ENCODE measurements at regions not wholly inside any gene's neighbourhood (a gene's known extent, or its start where the extent isn't known, plus 50 kb on each side); places are given as distances from the start of the nearest gene placed in this dataset.
"Not testable (repeated sequence)": the region's sequence is repeated elsewhere in the genome, so short reads cannot be mapped to it uniquely, and the experiment has no call there.

- Mint-ChIP-seq H3K9me3 (peaks cover 20% of the 10 kb centered on the region), H3K27me3 (ENCODE audit: low read depth) (no peaks in the 10 kb centered on the region), H3K4me3 (no peak overlapping the region), H3K36me3 (peaks cover 4% of the 10 kb centered on the region), H3K4me1 (peaks cover 16% of the 10 kb centered on the region), H3K27ac (no peak overlapping the region; the same call in 1 of the 2 replicates)
- ATAC-seq (0 out of 2 replicates have a peak, but pooled peaks have one; percentile 34), DNase-seq (ENCODE audit: low spot score) (no peak)
- ChIA-PET POLR2A (no interaction called here), CTCF (no interaction called here)
- TF ChIP-seq TEAD4 (CRISPR knock-in tag; IDR thresholded peaks at IDR 0.05): no peak
- no peak for TF ChIP-seq JAZF1 (CRISPR knock-in tag; IDR thresholded peaks at IDR 0.05)
- TF ChIP-seq, protein P1, sequence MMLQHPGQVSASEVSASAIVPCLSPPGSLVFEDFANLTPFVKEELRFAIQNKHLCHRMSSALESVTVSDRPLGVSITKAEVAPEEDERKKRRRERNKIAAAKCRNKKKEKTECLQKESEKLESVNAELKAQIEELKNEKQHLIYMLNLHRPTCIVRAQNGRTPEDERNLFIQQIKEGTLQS (CRISPR knock-in tag; conservative IDR thresholded peaks at IDR 0.05): no peak
Measured at GRCh38 chr20:6663104-6663503, 104.4 kb upstream of the BMP2 start.

- Mint-ChIP-seq H3K4me3 (no peak overlapping the region), H3K36me3 (peaks cover 4% of the 10 kb centered on the region), H3K4me1 (peaks cover 16% of the 10 kb centered on the region), H3K27me3 (ENCODE audit: low read depth) (no peaks in the 10 kb centered on the region), H3K9me3 (peaks cover 20% of the 10 kb centered on the region), H3K27ac (no peak overlapping the region)
- ATAC-seq (no peak), DNase-seq (ENCODE audit: low spot score) (no peak)
- ChIA-PET CTCF (no interaction called here), POLR2A (interaction anchor here (0.8 kb wide), 1 partner anchor 11 kb away, joined by 3 read pairs; no protein-coding TSS in a partner anchor)
- TF ChIP-seq, protein P2, sequence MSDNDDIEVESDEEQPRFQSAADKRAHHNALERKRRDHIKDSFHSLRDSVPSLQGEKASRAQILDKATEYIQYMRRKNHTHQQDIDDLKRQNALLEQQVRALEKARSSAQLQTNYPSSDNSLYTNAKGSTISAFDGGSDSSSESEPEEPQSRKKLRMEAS (CRISPR knock-in tag; IDR thresholded peaks at IDR 0.05): no peak
- no peak for TF ChIP-seq JAZF1 (CRISPR knock-in tag; IDR thresholded peaks at IDR 0.05)
- TF ChIP-seq, protein P3, sequence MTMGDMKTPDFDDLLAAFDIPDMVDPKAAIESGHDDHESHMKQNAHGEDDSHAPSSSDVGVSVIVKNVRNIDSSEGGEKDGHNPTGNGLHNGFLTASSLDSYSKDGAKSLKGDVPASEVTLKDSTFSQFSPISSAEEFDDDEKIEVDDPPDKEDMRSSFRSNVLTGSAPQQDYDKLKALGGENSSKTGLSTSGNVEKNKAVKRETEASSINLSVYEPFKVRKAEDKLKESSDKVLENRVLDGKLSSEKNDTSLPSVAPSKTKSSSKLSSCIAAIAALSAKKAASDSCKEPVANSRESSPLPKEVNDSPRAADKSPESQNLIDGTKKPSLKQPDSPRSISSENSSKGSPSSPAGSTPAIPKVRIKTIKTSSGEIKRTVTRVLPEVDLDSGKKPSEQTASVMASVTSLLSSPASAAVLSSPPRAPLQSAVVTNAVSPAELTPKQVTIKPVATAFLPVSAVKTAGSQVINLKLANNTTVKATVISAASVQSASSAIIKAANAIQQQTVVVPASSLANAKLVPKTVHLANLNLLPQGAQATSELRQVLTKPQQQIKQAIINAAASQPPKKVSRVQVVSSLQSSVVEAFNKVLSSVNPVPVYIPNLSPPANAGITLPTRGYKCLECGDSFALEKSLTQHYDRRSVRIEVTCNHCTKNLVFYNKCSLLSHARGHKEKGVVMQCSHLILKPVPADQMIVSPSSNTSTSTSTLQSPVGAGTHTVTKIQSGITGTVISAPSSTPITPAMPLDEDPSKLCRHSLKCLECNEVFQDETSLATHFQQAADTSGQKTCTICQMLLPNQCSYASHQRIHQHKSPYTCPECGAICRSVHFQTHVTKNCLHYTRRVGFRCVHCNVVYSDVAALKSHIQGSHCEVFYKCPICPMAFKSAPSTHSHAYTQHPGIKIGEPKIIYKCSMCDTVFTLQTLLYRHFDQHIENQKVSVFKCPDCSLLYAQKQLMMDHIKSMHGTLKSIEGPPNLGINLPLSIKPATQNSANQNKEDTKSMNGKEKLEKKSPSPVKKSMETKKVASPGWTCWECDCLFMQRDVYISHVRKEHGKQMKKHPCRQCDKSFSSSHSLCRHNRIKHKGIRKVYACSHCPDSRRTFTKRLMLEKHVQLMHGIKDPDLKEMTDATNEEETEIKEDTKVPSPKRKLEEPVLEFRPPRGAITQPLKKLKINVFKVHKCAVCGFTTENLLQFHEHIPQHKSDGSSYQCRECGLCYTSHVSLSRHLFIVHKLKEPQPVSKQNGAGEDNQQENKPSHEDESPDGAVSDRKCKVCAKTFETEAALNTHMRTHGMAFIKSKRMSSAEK (CRISPR knock-in tag; IDR thresholded peaks at IDR 0.05; ENCODE audit: borderline replicate concordance): no peak
- TF ChIP-seq, protein P4, sequence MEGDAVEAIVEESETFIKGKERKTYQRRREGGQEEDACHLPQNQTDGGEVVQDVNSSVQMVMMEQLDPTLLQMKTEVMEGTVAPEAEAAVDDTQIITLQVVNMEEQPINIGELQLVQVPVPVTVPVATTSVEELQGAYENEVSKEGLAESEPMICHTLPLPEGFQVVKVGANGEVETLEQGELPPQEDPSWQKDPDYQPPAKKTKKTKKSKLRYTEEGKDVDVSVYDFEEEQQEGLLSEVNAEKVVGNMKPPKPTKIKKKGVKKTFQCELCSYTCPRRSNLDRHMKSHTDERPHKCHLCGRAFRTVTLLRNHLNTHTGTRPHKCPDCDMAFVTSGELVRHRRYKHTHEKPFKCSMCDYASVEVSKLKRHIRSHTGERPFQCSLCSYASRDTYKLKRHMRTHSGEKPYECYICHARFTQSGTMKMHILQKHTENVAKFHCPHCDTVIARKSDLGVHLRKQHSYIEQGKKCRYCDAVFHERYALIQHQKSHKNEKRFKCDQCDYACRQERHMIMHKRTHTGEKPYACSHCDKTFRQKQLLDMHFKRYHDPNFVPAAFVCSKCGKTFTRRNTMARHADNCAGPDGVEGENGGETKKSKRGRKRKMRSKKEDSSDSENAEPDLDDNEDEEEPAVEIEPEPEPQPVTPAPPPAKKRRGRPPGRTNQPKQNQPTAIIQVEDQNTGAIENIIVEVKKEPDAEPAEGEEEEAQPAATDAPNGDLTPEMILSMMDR (IDR thresholded peaks at IDR 0.05): no peak
- TF ChIP-seq RELA (CRISPR knock-in tag; IDR thresholded peaks at IDR 0.05; ENCODE audit: borderline replicate concordance): no peak
- TF ChIP-seq USF1 (CRISPR knock-in tag; IDR thresholded peaks at IDR 0.05): no peak
- TF ChIP-seq, protein P5, sequence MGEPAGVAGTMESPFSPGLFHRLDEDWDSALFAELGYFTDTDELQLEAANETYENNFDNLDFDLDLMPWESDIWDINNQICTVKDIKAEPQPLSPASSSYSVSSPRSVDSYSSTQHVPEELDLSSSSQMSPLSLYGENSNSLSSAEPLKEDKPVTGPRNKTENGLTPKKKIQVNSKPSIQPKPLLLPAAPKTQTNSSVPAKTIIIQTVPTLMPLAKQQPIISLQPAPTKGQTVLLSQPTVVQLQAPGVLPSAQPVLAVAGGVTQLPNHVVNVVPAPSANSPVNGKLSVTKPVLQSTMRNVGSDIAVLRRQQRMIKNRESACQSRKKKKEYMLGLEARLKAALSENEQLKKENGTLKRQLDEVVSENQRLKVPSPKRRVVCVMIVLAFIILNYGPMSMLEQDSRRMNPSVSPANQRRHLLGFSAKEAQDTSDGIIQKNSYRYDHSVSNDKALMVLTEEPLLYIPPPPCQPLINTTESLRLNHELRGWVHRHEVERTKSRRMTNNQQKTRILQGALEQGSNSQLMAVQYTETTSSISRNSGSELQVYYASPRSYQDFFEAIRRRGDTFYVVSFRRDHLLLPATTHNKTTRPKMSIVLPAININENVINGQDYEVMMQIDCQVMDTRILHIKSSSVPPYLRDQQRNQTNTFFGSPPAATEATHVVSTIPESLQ (CRISPR knock-in tag; IDR thresholded peaks at IDR 0.05): no peak
Measured at GRCh38 chr20:6662309-6662708, 105.2 kb upstream of the BMP2 start.

- DNase-seq (ENCODE audit: low spot score): no peak
- Mint-ChIP-seq H3K27ac (no peak overlapping the region), H3K9me3 (peaks cover 20% of the 10 kb centered on the region), H3K27me3 (ENCODE audit: low read depth) (no peaks in the 10 kb centered on the region), H3K4me3 (no peak overlapping the region), H3K36me3 (peaks cover 4% of the 10 kb centered on the region), H3K4me1 (peaks cover 16% of the 10 kb centered on the region)
- ChIA-PET CTCF (interaction anchor here (1.3 kb wide), 1 partner anchor 77 kb away, joined by 3 read pairs; no protein-coding TSS in a partner anchor), POLR2A (no interaction called here)
- no peak for TF ChIP-seq IRF1 (CRISPR knock-in tag; IDR thresholded peaks at IDR 0.05)
- TF ChIP-seq GABPB1 (CRISPR knock-in tag; IDR thresholded peaks at IDR 0.05): no peak
- TF ChIP-seq TEAD1 (CRISPR knock-in tag; IDR thresholded peaks at IDR 0.05): no peak
- TF ChIP-seq, protein P6, sequence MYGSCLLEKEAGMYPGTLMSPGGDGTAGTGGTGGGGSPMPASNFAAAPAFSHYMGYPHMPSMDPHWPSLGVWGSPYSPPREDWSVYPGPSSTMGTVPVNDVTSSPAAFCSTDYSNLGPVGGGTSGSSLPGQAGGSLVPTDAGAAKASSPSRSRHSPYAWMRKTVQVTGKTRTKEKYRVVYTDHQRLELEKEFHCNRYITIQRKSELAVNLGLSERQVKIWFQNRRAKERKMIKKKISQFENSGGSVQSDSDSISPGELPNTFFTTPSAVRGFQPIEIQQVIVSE (CRISPR knock-in tag; IDR thresholded peaks at IDR 0.05; ENCODE audit: borderline replicate concordance): no peak
- ATAC-seq: no peak
Measured at GRCh38 chr20:6660441-6660840, 107.0 kb upstream of the BMP2 start.

GRCh38 chr20:6658909-6659308 lies 108.6 kb upstream of the BMP2 start:
- ATAC-seq; H3K9me3 Mint-ChIP-seq; H3K36me3 Mint-ChIP-seq; H3K27ac Mint-ChIP-seq; H3K27me3 Mint-ChIP-seq (ENCODE audit: low read depth); POLR2A ChIA-PET; DNase-seq (ENCODE audit: low spot score); H3K4me3 Mint-ChIP-seq; CTCF ChIA-PET: not testable (repeated sequence)
- H3K4me1 Mint-ChIP-seq: peaks cover 16% of the 10 kb centered on the region
